Dendritic cell treated with granulocyte-macrophage colony-stimulating factor and Interleukin-4, amounts not matched to agents 40 ng/mL and 50 ng/mL, for 4 days (primary cell): ENCODE measurements at regions not wholly inside any gene's neighbourhood (a gene's known extent, or its start where the extent isn't known, plus 50 kb on each side); places are given as distances from the start of the nearest gene placed in this dataset.
"Not testable (repeated sequence)": the region's sequence is repeated elsewhere in the genome, so short reads cannot be mapped to it uniquely, and the experiment has no call there.

Source experiments
- H3K27ac Mint-ChIP-seq: one replicate; pipeline ENCODE4 v1.8.0; 2022; ENCODE audit warnings: mild to moderate bottlenecking, mixed read lengths
- H3K27me3 Mint-ChIP-seq: one replicate; pipeline ENCODE4 v1.8.0; 2022; ENCODE audit warnings: mild to moderate bottlenecking, mixed read lengths
- H3K36me3 Mint-ChIP-seq: one replicate; pipeline ENCODE4 v1.8.0; 2022; ENCODE audit warnings: low read depth, mixed read lengths
- H3K4me1 Mint-ChIP-seq: one replicate; pipeline ENCODE4 v1.8.0; 2022; ENCODE audit warnings: low read depth, mixed read lengths
- H3K4me3 Mint-ChIP-seq: one replicate; pipeline ENCODE4 v1.8.0; 2022; ENCODE audit warnings: mild to moderate bottlenecking, moderate library complexity, mixed read lengths
- H3K9me3 Mint-ChIP-seq: one replicate; pipeline ENCODE4 v1.8.0; 2022; ENCODE audit warnings: mixed read lengths
- intact Hi-C: fragments of 100-400 bp; cut with micrococcal nuclease; formaldehyde crosslinking; loops from one replicate; pipeline ENCODE4 v1.15.0; 2022

GRCh38 chr20:48024539-48024938, 239.3 kb upstream of the SULF2 start:
- no peak overlapping the region for H3K4me3 Mint-ChIP-seq
- no peaks in the 10 kb centered on the region for H3K36me3 Mint-ChIP-seq
- H3K4me1 Mint-ChIP-seq = no peaks in the 10 kb centered on the region
- intact Hi-C loops = no loop called here
- peaks cover 34% of the 10 kb centered on the region for H3K27me3 Mint-ChIP-seq
- no peaks in the 10 kb centered on the region for H3K9me3 Mint-ChIP-seq
- H3K27ac Mint-ChIP-seq = no peak overlapping the region

- H3K27ac Mint-ChIP-seq, H3K4me1 Mint-ChIP-seq, H3K9me3 Mint-ChIP-seq, H3K4me3 Mint-ChIP-seq, H3K36me3 Mint-ChIP-seq, intact Hi-C loops: not testable (repeated sequence)
- H3K27me3 Mint-ChIP-seq = peaks cover 48% of the 10 kb centered on the region
These were observed 235.4 kb upstream of the SULF2 start for GRCh38 chr20:48020696-48021095.

GRCh38 chr20:48019940-48020339, 234.7 kb upstream of the SULF2 start:
- H3K27me3 Mint-ChIP-seq = peaks cover 45% of the 10 kb centered on the region
- H3K27ac Mint-ChIP-seq = no peak overlapping the region
- H3K9me3 Mint-ChIP-seq = peaks cover 8% of the 10 kb centered on the region
- no peak overlapping the region for H3K4me3 Mint-ChIP-seq
- no peaks in the 10 kb centered on the region for H3K4me1 Mint-ChIP-seq
- intact Hi-C loops = no loop called here
- H3K36me3 Mint-ChIP-seq = no peaks in the 10 kb centered on the region

- intact Hi-C loops = no loop called here
- H3K27me3 Mint-ChIP-seq = peaks cover 42% of the 10 kb centered on the region
- H3K4me1 Mint-ChIP-seq = no peaks in the 10 kb centered on the region
- H3K36me3 Mint-ChIP-seq = no peaks in the 10 kb centered on the region
- H3K9me3 Mint-ChIP-seq = peaks cover 8% of the 10 kb centered on the region
- H3K27ac Mint-ChIP-seq = no peak overlapping the region
- H3K4me3 Mint-ChIP-seq = no peak overlapping the region
These were observed 234.2 kb upstream of the SULF2 start for GRCh38 chr20:48019496-48019895.

DNA sequence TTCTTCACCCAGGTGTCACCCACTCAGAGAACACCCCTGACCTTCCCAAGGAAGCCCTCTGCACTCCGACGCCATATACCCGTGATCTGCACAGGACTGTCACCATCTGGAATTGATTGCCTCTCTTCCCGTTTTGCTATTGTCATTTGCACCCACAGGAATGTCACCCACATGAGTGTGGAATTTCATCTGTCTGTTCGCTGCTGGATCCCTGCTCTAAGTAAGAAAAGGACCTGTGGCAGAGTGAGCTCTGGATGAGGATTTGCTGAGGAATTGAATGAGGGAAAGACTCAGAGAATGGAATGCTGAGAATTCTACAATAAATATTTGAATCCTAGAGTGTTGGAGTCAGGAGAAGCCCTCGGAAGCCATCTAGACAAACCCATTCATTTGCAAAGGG, 233.6 kb upstream of the SULF2 start:
- H3K4me1 Mint-ChIP-seq, H3K4me3 Mint-ChIP-seq, H3K36me3 Mint-ChIP-seq, H3K9me3 Mint-ChIP-seq, intact Hi-C loops, H3K27ac Mint-ChIP-seq: not testable (repeated sequence)
- peaks cover 44% of the 10 kb centered on the region for H3K27me3 Mint-ChIP-seq

DNA sequence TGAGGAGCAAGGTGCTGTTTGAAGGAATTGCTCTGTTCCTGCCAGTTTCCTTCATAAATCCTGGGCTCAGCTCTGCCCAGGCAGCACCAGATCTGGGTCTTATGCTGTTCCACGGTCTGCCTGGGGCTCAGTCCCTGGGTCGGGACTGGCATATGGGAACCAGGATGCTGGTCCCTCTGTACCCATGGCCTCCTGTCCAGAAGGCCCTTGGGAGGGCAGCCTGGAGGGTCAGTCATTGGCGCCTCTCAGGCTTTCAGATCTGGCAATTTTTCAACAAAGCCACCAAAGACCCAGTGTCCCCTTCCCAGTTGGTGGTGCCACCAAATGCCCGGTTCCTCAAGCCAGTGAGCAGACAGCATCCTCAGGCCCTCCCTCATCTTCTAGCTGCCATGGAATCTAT, 232.7 kb upstream of the SULF2 start:
- no peaks in the 10 kb centered on the region for H3K36me3 Mint-ChIP-seq
- no peaks in the 10 kb centered on the region for H3K4me1 Mint-ChIP-seq
- H3K27ac Mint-ChIP-seq = no peak overlapping the region
- peaks cover 44% of the 10 kb centered on the region for H3K27me3 Mint-ChIP-seq
- no peak overlapping the region for H3K4me3 Mint-ChIP-seq
- intact Hi-C loops = no loop called here
- H3K9me3 Mint-ChIP-seq = peaks cover 8% of the 10 kb centered on the region

DNA sequence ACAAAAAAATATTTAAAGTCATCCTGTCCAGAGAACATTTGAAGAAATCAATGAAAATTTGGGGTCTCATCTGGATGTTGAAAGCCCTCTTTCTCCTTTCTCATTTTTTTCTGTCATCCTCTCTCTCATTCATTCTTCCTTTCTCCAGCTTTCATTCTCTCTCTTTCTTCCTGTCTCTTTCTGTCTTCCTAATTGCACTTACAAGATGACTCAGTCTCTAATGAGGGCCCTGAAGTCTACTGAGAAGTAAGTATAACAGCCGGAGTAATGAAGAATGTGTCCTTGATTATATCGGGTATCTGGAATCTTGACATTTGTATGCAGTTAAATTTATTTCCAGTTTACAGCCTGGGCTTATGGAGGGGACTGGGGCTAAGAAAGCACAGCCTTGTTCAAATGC, 232.2 kb upstream of the SULF2 start:
- intact Hi-C loops = no loop called here
- Mint-ChIP-seq H3K36me3 (no peaks in the 10 kb centered on the region), H3K27me3 (peaks cover 45% of the 10 kb centered on the region), H3K9me3 (peaks cover 8% of the 10 kb centered on the region), H3K4me3 (no peak overlapping the region), H3K27ac (no peak overlapping the region), H3K4me1 (no peaks in the 10 kb centered on the region)

GRCh38 chr20:48015943-48016723, 230.9 kb upstream of the SULF2 start:
- intact Hi-C loops = no loop called here
- no peaks in the 10 kb centered on the region for H3K4me1 Mint-ChIP-seq
- peaks cover 8% of the 10 kb centered on the region for H3K9me3 Mint-ChIP-seq
- H3K27ac Mint-ChIP-seq = no peak overlapping the region
- no peak overlapping the region for H3K4me3 Mint-ChIP-seq
- H3K36me3 Mint-ChIP-seq = no peaks in the 10 kb centered on the region
- H3K27me3 Mint-ChIP-seq = peaks cover 38% of the 10 kb centered on the region

- H3K27me3 Mint-ChIP-seq = peaks cover 36% of the 10 kb centered on the region
- H3K36me3 Mint-ChIP-seq = no peaks in the 10 kb centered on the region
- no peak overlapping the region for H3K4me3 Mint-ChIP-seq
- peaks cover 8% of the 10 kb centered on the region for H3K9me3 Mint-ChIP-seq
- H3K4me1 Mint-ChIP-seq = no peaks in the 10 kb centered on the region
- H3K27ac Mint-ChIP-seq = no peak overlapping the region
- intact Hi-C loops = no loop called here
These were observed 230.0 kb upstream of the SULF2 start for GRCh38 chr20:48015141-48015910.

GRCh38 chr20:48012401-48012974, 227.2 kb upstream of the SULF2 start:
- Mint-ChIP-seq H3K27ac (no peak overlapping the region), H3K9me3 (peaks cover 8% of the 10 kb centered on the region), H3K4me1 (peaks cover 1% of the 10 kb centered on the region), H3K27me3 (peaks cover 17% of the 10 kb centered on the region), H3K36me3 (no peaks in the 10 kb centered on the region), H3K4me3 (no peak overlapping the region)
- intact Hi-C loops = no loop called here

GRCh38 chr20:48011025-48011424, 225.7 kb upstream of the SULF2 start:
- H3K36me3 Mint-ChIP-seq = no peaks in the 10 kb centered on the region
- H3K4me1 Mint-ChIP-seq = peaks cover 13% of the 10 kb centered on the region
- H3K4me3 Mint-ChIP-seq = no peak overlapping the region
- H3K9me3 Mint-ChIP-seq = no peaks in the 10 kb centered on the region
- H3K27ac Mint-ChIP-seq = no peak overlapping the region
- H3K27me3 Mint-ChIP-seq = peaks cover 15% of the 10 kb centered on the region
- intact Hi-C loops = no loop called here

GRCh38 chr20:48010623-48011022, 225.3 kb upstream of the SULF2 start:
- H3K9me3 Mint-ChIP-seq = no peaks in the 10 kb centered on the region
- no peak overlapping the region for H3K27ac Mint-ChIP-seq
- H3K27me3 Mint-ChIP-seq = peaks cover 15% of the 10 kb centered on the region
- no peaks in the 10 kb centered on the region for H3K36me3 Mint-ChIP-seq
- intact Hi-C loops = no loop called here
- H3K4me3 Mint-ChIP-seq = no peak overlapping the region
- peaks cover 16% of the 10 kb centered on the region for H3K4me1 Mint-ChIP-seq

- Mint-ChIP-seq H3K36me3 (no peaks in the 10 kb centered on the region), H3K27ac (no peak overlapping the region), H3K4me1 (peaks cover 32% of the 10 kb centered on the region), H3K27me3 (peaks cover 15% of the 10 kb centered on the region), H3K4me3 (no peak overlapping the region), H3K9me3 (peaks cover 13% of the 10 kb centered on the region)
- intact Hi-C loops = no loop called here
These were observed 223.7 kb upstream of the SULF2 start for GRCh38 chr20:48008850-48009515.

- no peaks in the 10 kb centered on the region for H3K36me3 Mint-ChIP-seq
- H3K4me1 Mint-ChIP-seq = peaks cover 49% of the 10 kb centered on the region
- no peak overlapping the region for H3K4me3 Mint-ChIP-seq
- no peak overlapping the region for H3K27ac Mint-ChIP-seq
- intact Hi-C loops = no loop called here
- H3K27me3 Mint-ChIP-seq = peaks cover 10% of the 10 kb centered on the region
- H3K9me3 Mint-ChIP-seq = peaks cover 20% of the 10 kb centered on the region
These were observed 222.1 kb upstream of the SULF2 start for GRCh38 chr20:48007351-48007750.
